CD14-positive monocyte (primary cell): ENCODE measurements at regions not wholly inside any gene's neighbourhood (a gene's known extent, or its start where the extent isn't known, plus 50 kb on each side); places are given as distances from the start of the nearest gene placed in this dataset.

ENCODE experiments used
- DNase-seq, 3 donors: peaks; one replicate each; pipeline ENCODE4 v3.0.0-alpha.2; 2011 to 2022
- H2AFZ ChIP-seq: 2 replicates; pipeline ENCODE4 v1.6.0; 2012; ENCODE audit warnings: mild to moderate bottlenecking, low read depth, low read length, inconsistent platforms; ENCODE audit not compliant: insufficient read depth, poor library complexity, severe bottlenecking
- H3K27ac ChIP-seq, 2 donors: 1 replicate in 1 of 2; 2 replicates in 1 of 2; pipeline ENCODE4 v1.5.1; 2012 to 2013; ENCODE audit warnings: low read length in 2 of 2, control low read depth in 1 of 2, inconsistent platforms in 1 of 2, low read depth in 1 of 2, mild to moderate bottlenecking in 1 of 2
- H3K27me3 ChIP-seq, 2 donors: one replicate each; pipeline versions ENCODE4 v1.6.0 to v1.6.1; 2011 to 2013; ENCODE audit warnings: low read length in 2 of 2; ENCODE audit not compliant: control insufficient read depth in 2 of 2, insufficient read depth in 2 of 2
- H3K36me3 ChIP-seq, 2 donors: replicated peaks in 1 of 2; 1 replicate in 1 of 2; 2 replicates in 1 of 2; pipeline versions ENCODE4 v1.5.1 to v1.6.1; 2012 to 2013; ENCODE audit warnings: low read length in 2 of 2, control low read depth in 1 of 2, inconsistent platforms in 1 of 2, mild to moderate bottlenecking in 1 of 2; ENCODE audit not compliant: insufficient read depth in 2 of 2, control insufficient read depth in 1 of 2
- H3K4me1 ChIP-seq, 2 donors: 1 replicate in 1 of 2; 2 replicates in 1 of 2; pipeline versions ENCODE4 v1.5.1 to v1.6.1; 2012 to 2013; ENCODE audit warnings: low read length in 2 of 2, control low read depth in 1 of 2, inconsistent platforms in 1 of 2, mild to moderate bottlenecking in 1 of 2, moderate library complexity in 1 of 2; ENCODE audit not compliant: insufficient read depth in 2 of 2, control insufficient read depth in 1 of 2
- H3K4me2 ChIP-seq: replicated peaks from 2 replicates; pipeline ENCODE3; 2012; ENCODE audit warnings: low read length, moderate library complexity, mild to moderate bottlenecking; ENCODE audit not compliant: poor library complexity, severe bottlenecking; ENCODE audit errors: extremely low read depth
- H3K4me3 ChIP-seq, 3 experiments: fragments of 200-600 bp in 1 of 3; sonication (generic) in 1 of 3; replicated peaks in 1 of 3; 1 replicate in 2 of 3; 2 replicates in 1 of 3; pipeline ENCODE4 v1.5.1; 2011 to 2013; ENCODE audit warnings: low read length in 3 of 3, mild to moderate bottlenecking in 3 of 3, control low read depth in 2 of 3, low read depth in 2 of 3, inconsistent platforms in 1 of 3, moderate library complexity in 1 of 3
- H3K79me2 ChIP-seq: 2 replicates; pipeline ENCODE4 v1.6.0; 2012; ENCODE audit warnings: mild to moderate bottlenecking, control low read depth, inconsistent platforms, low read length, moderate library complexity; ENCODE audit not compliant: insufficient read depth
- H3K9ac ChIP-seq: 2 replicates; pipeline ENCODE4 v1.6.0; 2017; ENCODE audit warnings: low read length, mild to moderate bottlenecking; ENCODE audit not compliant: insufficient read depth, poor library complexity, severe bottlenecking
- H3K9me3 ChIP-seq, 2 donors: replicated peaks in 1 of 2; 1 replicate in 1 of 2; 2 replicates in 1 of 2; pipeline versions ENCODE4 v1.5.1 to v1.6.1; 2012 to 2013; ENCODE audit warnings: low read length in 2 of 2, control low read depth in 1 of 2; ENCODE audit not compliant: control insufficient read depth in 1 of 2, insufficient read depth in 1 of 2
- H4K20me1 ChIP-seq: 2 replicates; pipeline ENCODE4 v1.6.0; 2012; ENCODE audit warnings: mild to moderate bottlenecking, low read length, control low read depth, moderate library complexity; ENCODE audit not compliant: insufficient read depth
- H3K27ac Mint-ChIP-seq, 7 donors: one replicate each; pipeline ENCODE4 v1.8.0; 2020; ENCODE audit warnings: mild to moderate bottlenecking in 7 of 7, mixed read lengths in 7 of 7, moderate library complexity in 6 of 7, inconsistent platforms in 2 of 7
- H3K27me3 Mint-ChIP-seq, 3 donors: one replicate each; pipeline ENCODE4 v1.8.0; 2021 to 2022; ENCODE audit warnings: low read depth in 3 of 3, mild to moderate bottlenecking in 3 of 3, mixed read lengths in 3 of 3, moderate library complexity in 3 of 3, inconsistent platforms in 1 of 3
- H3K36me3 Mint-ChIP-seq, 2 donors: one replicate each; pipeline ENCODE4 v1.8.0; 2020; ENCODE audit warnings: mixed read lengths in 2 of 2, inconsistent platforms in 1 of 2, mild to moderate bottlenecking in 1 of 2
- H3K4me1 Mint-ChIP-seq: one replicate; pipeline ENCODE4 v1.8.0; 2020; ENCODE audit warnings: mild to moderate bottlenecking, mixed read lengths
- H3K4me3 Mint-ChIP-seq, 2 donors: one replicate each; pipeline ENCODE4 v1.8.0; 2020; ENCODE audit warnings: mild to moderate bottlenecking in 2 of 2, mixed read lengths in 2 of 2, moderate library complexity in 1 of 2
- H3K9me3 Mint-ChIP-seq, 7 donors: one replicate each; pipeline ENCODE4 v1.8.0; 2020 to 2022; ENCODE audit warnings: mixed read lengths in 7 of 7, mild to moderate bottlenecking in 6 of 7, moderate library complexity in 6 of 7, inconsistent platforms in 2 of 7
- WGBS: methylation state at CpG from one replicate; pipeline ENCODE4 v1.1.5; 2013; ENCODE audit warnings: missing lambda C conversion rate; ENCODE audit not compliant: insufficient coverage; 5-methylcytosine and 5-hydroxymethylcytosine counted together
- intact Hi-C, 2 donors: fragments of 100-400 bp; cut with micrococcal nuclease; formaldehyde crosslinking; loops; one replicate each; pipeline versions ENCODE4 v1.15.0 to v1.15.1; 2023
- TF ChIP-seq, protein P1 (sequence below): fragments of 200-600 bp; IDR thresholded peaks from one replicate; pipeline ENCODE4 v1.8.0; 2022; ENCODE audit warnings: antibody characterized with exemption, mild to moderate bottlenecking

DNA sequence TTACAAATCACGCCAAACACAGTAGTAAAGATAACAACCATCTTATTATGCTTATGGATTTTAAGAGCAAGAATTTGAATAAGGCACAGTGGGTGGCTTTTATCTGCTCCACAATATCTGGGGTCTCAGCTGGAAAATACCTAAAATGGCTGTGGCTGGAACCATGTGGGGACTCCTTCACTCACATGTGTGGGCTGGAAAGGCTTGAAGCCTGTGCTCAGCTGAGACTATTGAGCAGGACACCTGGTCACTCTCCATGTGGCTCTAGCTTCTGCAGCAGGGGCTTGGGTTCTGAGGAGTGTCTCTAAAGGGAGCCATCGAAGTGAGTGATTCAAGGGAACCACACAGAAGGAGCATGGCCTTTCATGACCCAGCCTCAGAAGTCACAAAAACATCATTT lies 239.6 kb upstream of the B3GALT2 start:
- no peak overlapping the region for H3K27ac ChIP-seq
- no peaks in the 10 kb centered on the region for H3K36me3 Mint-ChIP-seq
- no peak overlapping the region for H3K4me2 ChIP-seq
- peaks cover 0 to 9% (median 1%) of the 10 kb centered on the region in 7 donors for H3K9me3 Mint-ChIP-seq
- H3K9me3 ChIP-seq = no peaks in the 10 kb centered on the region
- no peak for DNase-seq
- no peaks in the 10 kb centered on the region for H3K4me1 Mint-ChIP-seq
- intact Hi-C loops = no loop called here
- TF ChIP-seq, protein P1, sequence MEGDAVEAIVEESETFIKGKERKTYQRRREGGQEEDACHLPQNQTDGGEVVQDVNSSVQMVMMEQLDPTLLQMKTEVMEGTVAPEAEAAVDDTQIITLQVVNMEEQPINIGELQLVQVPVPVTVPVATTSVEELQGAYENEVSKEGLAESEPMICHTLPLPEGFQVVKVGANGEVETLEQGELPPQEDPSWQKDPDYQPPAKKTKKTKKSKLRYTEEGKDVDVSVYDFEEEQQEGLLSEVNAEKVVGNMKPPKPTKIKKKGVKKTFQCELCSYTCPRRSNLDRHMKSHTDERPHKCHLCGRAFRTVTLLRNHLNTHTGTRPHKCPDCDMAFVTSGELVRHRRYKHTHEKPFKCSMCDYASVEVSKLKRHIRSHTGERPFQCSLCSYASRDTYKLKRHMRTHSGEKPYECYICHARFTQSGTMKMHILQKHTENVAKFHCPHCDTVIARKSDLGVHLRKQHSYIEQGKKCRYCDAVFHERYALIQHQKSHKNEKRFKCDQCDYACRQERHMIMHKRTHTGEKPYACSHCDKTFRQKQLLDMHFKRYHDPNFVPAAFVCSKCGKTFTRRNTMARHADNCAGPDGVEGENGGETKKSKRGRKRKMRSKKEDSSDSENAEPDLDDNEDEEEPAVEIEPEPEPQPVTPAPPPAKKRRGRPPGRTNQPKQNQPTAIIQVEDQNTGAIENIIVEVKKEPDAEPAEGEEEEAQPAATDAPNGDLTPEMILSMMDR = no peak
- H3K27ac Mint-ChIP-seq = no peak overlapping the region
- no peaks in the 10 kb centered on the region for H3K4me1 ChIP-seq
- H3K9ac ChIP-seq = no peak overlapping the region
- no peaks in the 10 kb centered on the region for H3K27me3 Mint-ChIP-seq
- H2AFZ ChIP-seq = no peak overlapping the region
- no peaks in the 10 kb centered on the region for H3K79me2 ChIP-seq
- no peaks in the 10 kb centered on the region for H4K20me1 ChIP-seq
- WGBS = no CpG with 5 or more reads among the region's 2 CpGs
- no peak overlapping the region for H3K4me3 Mint-ChIP-seq
- H3K4me3 ChIP-seq = no peak overlapping the region
- H3K36me3 ChIP-seq = no peaks in the 10 kb centered on the region
- H3K27me3 ChIP-seq = no peaks in the 10 kb centered on the region

DNA sequence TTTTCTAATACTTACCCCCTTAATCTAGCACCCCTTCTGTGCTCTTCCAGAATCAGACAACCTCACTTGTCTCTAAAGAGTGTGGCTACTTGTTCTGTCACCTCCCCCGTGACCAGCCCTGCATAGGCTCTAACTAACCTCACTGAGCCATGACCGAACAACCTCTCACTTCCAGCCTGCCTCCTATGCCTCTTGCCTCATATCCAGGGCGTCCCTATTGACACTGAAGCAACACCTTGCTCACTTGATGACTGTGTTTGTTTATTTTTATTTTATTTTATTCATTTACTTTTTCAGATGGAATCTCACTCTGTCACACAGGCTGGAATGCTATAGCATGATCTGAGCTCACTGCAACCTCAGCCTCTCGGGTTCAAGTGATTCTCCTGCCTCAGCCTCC lies 235.1 kb upstream of the B3GALT2 start:
- Histone ChIP-seq H3K9me3 (no peaks in the 10 kb centered on the region), H2AFZ (no peak overlapping the region), H3K4me3 (no peak overlapping the region), H3K27me3 (no peaks in the 10 kb centered on the region), H3K36me3 (no peaks in the 10 kb centered on the region), H3K4me1 (peaks cover 4 to 9% of the 10 kb centered on the region in 2 donors), H3K9ac (no peak overlapping the region), H3K27ac (no peak overlapping the region), H3K4me2 (no peak overlapping the region), H3K79me2 (no peaks in the 10 kb centered on the region), H4K20me1 (no peaks in the 10 kb centered on the region)
- no CpG with 5 or more reads among the region's 4 CpGs for WGBS
- H3K36me3 Mint-ChIP-seq = no peaks in the 10 kb centered on the region
- peaks cover 0 to 2% (median 0%) of the 10 kb centered on the region in 3 donors for H3K27me3 Mint-ChIP-seq
- H3K4me1 Mint-ChIP-seq = peaks cover 16% of the 10 kb centered on the region
- peaks cover 0 to 3% (median 0%) of the 10 kb centered on the region in 7 donors for H3K9me3 Mint-ChIP-seq
- intact Hi-C loops = no loop called here
- DNase-seq = no peak
- TF ChIP-seq, protein P1 = no peak
- H3K27ac Mint-ChIP-seq = peak overlapping the region in 1 of 7 donors; percentile 30
- no peak overlapping the region for H3K4me3 Mint-ChIP-seq
